WTC11 (cell line): ENCODE measurements at regions not wholly inside any gene's neighbourhood (a gene's known extent, or its start where the extent isn't known, plus 50 kb on each side); places are given as distances from the start of the nearest gene placed in this dataset.

ENCODE experiments used
- ATAC-seq: fragments of 200-7000 bp; cut with Tn5 transposase; 2 replicates; pipeline ENCODE4 v1.10.0; 2021; ENCODE audit warnings: mild to moderate bottlenecking, moderate library complexity
- CTCF ChIA-PET: fragments of 300-600 bp; sonication (Branson Sonifier 250); formaldehyde crosslinking; loops from one replicate; lab custom pipeline; 2021; ENCODE audit warnings: antibody characterized with exemption; lab: Charles Lee
- POLR2A ChIA-PET: fragments of 350-600 bp; sonication (Branson Sonifier 250); formaldehyde crosslinking; loops from one replicate; lab custom pipeline; 2021; ENCODE audit warnings: antibody characterized with exemption; lab: Charles Lee
- DNase-seq: peaks from one replicate; pipeline ENCODE4 v3.0.0; 2021; ENCODE audit warnings: low spot score
- H3K27ac Mint-ChIP-seq: 2 replicates; pipeline ENCODE4 v1.8.0; 2021; ENCODE audit warnings: mixed read lengths
- H3K27me3 Mint-ChIP-seq: 2 replicates; pipeline ENCODE4 v1.8.0; 2021; ENCODE audit warnings: low read depth, mild to moderate bottlenecking, moderate library complexity, mixed read lengths
- H3K36me3 Mint-ChIP-seq: 2 replicates; pipeline ENCODE4 v1.8.0; 2021; ENCODE audit warnings: mixed read lengths
- H3K4me1 Mint-ChIP-seq: 2 replicates; pipeline ENCODE4 v1.8.0; 2022; ENCODE audit warnings: mixed read lengths
- H3K4me3 Mint-ChIP-seq: 2 replicates; pipeline ENCODE4 v1.8.0; 2021; ENCODE audit warnings: mild to moderate bottlenecking, moderate library complexity, mixed read lengths
- H3K9me3 Mint-ChIP-seq: 2 replicates; pipeline ENCODE4 v1.8.0; 2021; ENCODE audit warnings: mixed read lengths
- CBFB ChIP-seq: sonication (generic); formaldehyde crosslinking; IDR thresholded peaks from 2 replicates; pipeline ENCODE4 v1.8.1; 2022; ENCODE audit warnings: mild to moderate bottlenecking, low read depth, missing genetic modification reagents
- ESRRA ChIP-seq: sonication (generic); formaldehyde crosslinking; IDR thresholded peaks from 2 replicates; pipeline ENCODE4 v1.8.1; 2022; ENCODE audit warnings: mild to moderate bottlenecking, missing genetic modification reagents, borderline replicate concordance
- GABPB1 ChIP-seq: sonication (generic); formaldehyde crosslinking; IDR thresholded peaks from 2 replicates; pipeline ENCODE4 v1.8.1; 2023; ENCODE audit warnings: mild to moderate bottlenecking, missing genetic modification reagents
- GRHL2 ChIP-seq: fragments of 250-450 bp; sonication (Bioruptor Pico); IDR thresholded peaks from 2 replicates; pipeline ENCODE4 v1.8.0; 2022; ENCODE audit warnings: mild to moderate bottlenecking, moderate library complexity; ENCODE audit not compliant: insufficient replicate concordance, severe bottlenecking
- JUN ChIP-seq: sonication (generic); formaldehyde crosslinking; IDR thresholded peaks from 2 replicates; pipeline ENCODE4 v1.8.0; 2023; ENCODE audit warnings: mild to moderate bottlenecking, missing genetic modification reagents
- MXD4 ChIP-seq: fragments of 250-450 bp; sonication (Bioruptor Pico); IDR thresholded peaks from 2 replicates; pipeline ENCODE4 v1.8.0; 2021; ENCODE audit warnings: mild to moderate bottlenecking, moderate library complexity, borderline replicate concordance
- PRRX2 ChIP-seq: fragments of 250-450 bp; sonication (Bioruptor Pico); IDR thresholded peaks from 2 replicates; pipeline ENCODE4 v1.8.0; 2021; ENCODE audit warnings: mild to moderate bottlenecking
- TCF7 ChIP-seq: sonication (generic); formaldehyde crosslinking; IDR thresholded peaks from 2 replicates; pipeline ENCODE4 v1.8.0; 2022; ENCODE audit warnings: mild to moderate bottlenecking, low read depth, missing genetic modification reagents, moderate library complexity
- TP53 ChIP-seq: sonication (generic); formaldehyde crosslinking; IDR thresholded peaks from 2 replicates; pipeline ENCODE4 v1.8.1; 2023; ENCODE audit warnings: mild to moderate bottlenecking, missing genetic modification reagents
- ZNF671 ChIP-seq: fragments of 250-450 bp; sonication (Bioruptor Pico); IDR thresholded peaks from 2 replicates; pipeline ENCODE4 v1.8.0; 2021; ENCODE audit warnings: mild to moderate bottlenecking
- TF ChIP-seq, protein P1 (sequence below): fragments of 250-450 bp; sonication (Bioruptor Pico); conservative IDR thresholded peaks from 2 replicates; pipeline ENCODE4 v1.9.0; 2021; ENCODE audit warnings: mild to moderate bottlenecking
- TF ChIP-seq, protein P2 (sequence below): sonication (generic); formaldehyde crosslinking; IDR thresholded peaks from 2 replicates; pipeline ENCODE4 v1.8.1; 2023; ENCODE audit warnings: mild to moderate bottlenecking, missing genetic modification reagents, moderate library complexity
- TF ChIP-seq, protein P3 (sequence below): sonication (generic); formaldehyde crosslinking; IDR thresholded peaks from 2 replicates; pipeline ENCODE4 v1.8.0; 2022; ENCODE audit warnings: mild to moderate bottlenecking, missing genetic modification reagents
- TF ChIP-seq, protein P4 (sequence below): fragments of 250-450 bp; sonication (Bioruptor Pico); IDR thresholded peaks from 2 replicates; pipeline ENCODE4 v1.9.0; 2021; ENCODE audit warnings: mild to moderate bottlenecking
- TF ChIP-seq, protein P5 (sequence below): sonication (generic); formaldehyde crosslinking; IDR thresholded peaks from 2 replicates; pipeline ENCODE4 v1.8.1; 2022; ENCODE audit warnings: mild to moderate bottlenecking, missing genetic modification reagents, moderate library complexity, borderline replicate concordance
- TF ChIP-seq, protein P6 (sequence below): sonication (generic); formaldehyde crosslinking; IDR thresholded peaks from 2 replicates; pipeline ENCODE4 v1.8.1; 2023; ENCODE audit warnings: mild to moderate bottlenecking, missing genetic modification reagents
- TF ChIP-seq, protein P7 (sequence below): fragments of 250-450 bp; sonication (Bioruptor Pico); IDR thresholded peaks from 2 replicates; pipeline ENCODE4 v1.9.0; 2021; ENCODE audit warnings: moderate library complexity, mild to moderate bottlenecking, inconsistent platforms, borderline replicate concordance
- TF ChIP-seq, protein P8 (sequence below): sonication (generic); formaldehyde crosslinking; IDR thresholded peaks from 2 replicates; pipeline ENCODE4 v1.8.1; 2023; ENCODE audit warnings: mild to moderate bottlenecking, missing genetic modification reagents
- TF ChIP-seq, protein P9 (sequence below): sonication (generic); formaldehyde crosslinking; IDR thresholded peaks from 2 replicates; pipeline ENCODE4 v1.8.0; 2023; ENCODE audit warnings: missing genetic modification reagents, mild to moderate bottlenecking, borderline replicate concordance

DNA sequence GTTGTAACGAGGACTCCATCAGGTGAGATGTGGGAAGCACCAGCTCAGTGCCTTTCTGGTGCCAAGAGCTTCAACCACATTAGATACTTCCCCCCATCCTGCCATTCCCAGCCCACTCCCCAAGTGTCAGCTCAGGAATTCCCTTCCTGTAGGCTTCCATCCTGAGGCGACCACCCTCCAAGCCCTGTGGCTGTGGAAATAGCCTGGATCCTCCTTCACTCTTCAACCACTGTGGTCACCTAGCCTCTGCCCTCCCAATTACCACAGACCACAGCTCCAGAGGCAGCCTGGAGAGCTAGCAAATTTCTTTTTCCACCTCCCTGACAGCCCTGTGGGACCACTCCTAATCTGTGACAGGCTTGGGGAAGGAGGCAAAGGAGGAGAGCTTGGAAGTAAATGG lies 219.8 kb upstream of the MAP3K1 start:
- ChIA-PET CTCF (interaction anchor here (1.3 kb wide), 1 partner anchor 325 kb away, joined by 3 read pairs; no protein-coding TSS in a partner anchor), POLR2A (no interaction called here)
- Mint-ChIP-seq H3K36me3 (no peaks in the 10 kb centered on the region), H3K4me3 (no peak overlapping the region), H3K9me3 (no peaks in the 10 kb centered on the region), H3K27me3 (no peaks in the 10 kb centered on the region; the same call in 1 of the 2 replicates), H3K4me1 (peaks cover 4% of the 10 kb centered on the region; the same call in 1 of the 2 replicates), H3K27ac (no peak overlapping the region)
- ATAC-seq: no peak
- TF ChIP-seq, protein P1, sequence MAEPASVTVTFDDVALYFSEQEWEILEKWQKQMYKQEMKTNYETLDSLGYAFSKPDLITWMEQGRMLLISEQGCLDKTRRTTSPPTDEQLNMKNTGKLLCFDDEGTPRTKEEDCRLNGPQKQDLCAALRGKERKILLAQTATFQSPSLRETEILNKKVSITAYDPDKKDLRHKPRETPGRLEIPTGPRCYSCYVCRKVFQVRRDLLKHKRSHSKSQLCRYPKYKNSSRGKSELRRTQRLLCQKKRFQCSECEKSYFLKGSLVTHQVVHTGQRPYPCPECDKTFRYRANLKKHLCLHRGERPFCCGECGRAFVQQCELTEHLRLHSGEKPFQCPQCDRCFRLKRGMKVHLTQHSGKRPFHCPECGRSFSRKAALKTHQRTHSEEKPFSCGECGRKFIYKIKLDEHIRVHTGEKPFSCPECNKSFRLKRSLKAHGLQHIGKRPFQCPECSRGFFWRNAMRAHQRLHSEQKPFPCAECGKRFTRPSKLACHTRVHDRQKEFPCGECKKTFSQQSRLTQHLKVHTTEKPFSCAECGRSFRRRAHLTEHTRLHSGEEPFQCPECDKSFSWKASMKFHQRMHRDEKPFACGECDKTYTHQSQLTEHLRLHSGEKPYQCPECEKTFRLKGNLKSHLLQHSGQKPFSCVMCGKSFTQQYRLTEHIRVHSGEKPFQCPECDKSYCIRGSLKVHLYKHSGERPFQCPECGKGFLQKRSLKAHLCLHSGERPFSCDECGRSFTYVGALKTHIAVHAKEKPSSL (CRISPR knock-in tag): no peak
- TF ChIP-seq, protein P2, sequence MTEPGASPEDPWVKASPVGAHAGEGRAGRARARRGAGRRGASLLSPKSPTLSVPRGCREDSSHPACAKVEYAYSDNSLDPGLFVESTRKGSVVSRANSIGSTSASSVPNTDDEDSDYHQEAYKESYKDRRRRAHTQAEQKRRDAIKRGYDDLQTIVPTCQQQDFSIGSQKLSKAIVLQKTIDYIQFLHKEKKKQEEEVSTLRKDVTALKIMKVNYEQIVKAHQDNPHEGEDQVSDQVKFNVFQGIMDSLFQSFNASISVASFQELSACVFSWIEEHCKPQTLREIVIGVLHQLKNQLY (CRISPR knock-in tag): no peak
- no peak for TF ChIP-seq TP53 (CRISPR knock-in tag)
- TF ChIP-seq, protein P3, sequence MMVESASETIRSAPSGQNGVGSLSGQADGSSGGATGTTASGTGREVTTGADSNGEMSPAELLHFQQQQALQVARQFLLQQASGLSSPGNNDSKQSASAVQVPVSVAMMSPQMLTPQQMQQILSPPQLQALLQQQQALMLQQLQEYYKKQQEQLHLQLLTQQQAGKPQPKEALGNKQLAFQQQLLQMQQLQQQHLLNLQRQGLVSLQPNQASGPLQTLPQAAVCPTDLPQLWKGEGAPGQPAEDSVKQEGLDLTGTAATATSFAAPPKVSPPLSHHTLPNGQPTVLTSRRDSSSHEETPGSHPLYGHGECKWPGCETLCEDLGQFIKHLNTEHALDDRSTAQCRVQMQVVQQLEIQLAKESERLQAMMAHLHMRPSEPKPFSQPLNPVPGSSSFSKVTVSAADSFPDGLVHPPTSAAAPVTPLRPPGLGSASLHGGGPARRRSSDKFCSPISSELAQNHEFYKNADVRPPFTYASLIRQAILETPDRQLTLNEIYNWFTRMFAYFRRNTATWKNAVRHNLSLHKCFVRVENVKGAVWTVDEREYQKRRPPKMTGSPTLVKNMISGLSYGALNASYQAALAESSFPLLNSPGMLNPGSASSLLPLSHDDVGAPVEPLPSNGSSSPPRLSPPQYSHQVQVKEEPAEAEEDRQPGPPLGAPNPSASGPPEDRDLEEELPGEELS (CRISPR knock-in tag): no peak
- no peak for TF ChIP-seq PRRX2 (CRISPR knock-in tag)
- TF ChIP-seq, protein P4, sequence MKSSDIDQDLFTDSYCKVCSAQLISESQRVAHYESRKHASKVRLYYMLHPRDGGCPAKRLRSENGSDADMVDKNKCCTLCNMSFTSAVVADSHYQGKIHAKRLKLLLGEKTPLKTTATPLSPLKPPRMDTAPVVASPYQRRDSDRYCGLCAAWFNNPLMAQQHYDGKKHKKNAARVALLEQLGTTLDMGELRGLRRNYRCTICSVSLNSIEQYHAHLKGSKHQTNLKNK (CRISPR knock-in tag): no peak
- TF ChIP-seq TCF7 (CRISPR knock-in tag): no peak
- TF ChIP-seq, protein P5, sequence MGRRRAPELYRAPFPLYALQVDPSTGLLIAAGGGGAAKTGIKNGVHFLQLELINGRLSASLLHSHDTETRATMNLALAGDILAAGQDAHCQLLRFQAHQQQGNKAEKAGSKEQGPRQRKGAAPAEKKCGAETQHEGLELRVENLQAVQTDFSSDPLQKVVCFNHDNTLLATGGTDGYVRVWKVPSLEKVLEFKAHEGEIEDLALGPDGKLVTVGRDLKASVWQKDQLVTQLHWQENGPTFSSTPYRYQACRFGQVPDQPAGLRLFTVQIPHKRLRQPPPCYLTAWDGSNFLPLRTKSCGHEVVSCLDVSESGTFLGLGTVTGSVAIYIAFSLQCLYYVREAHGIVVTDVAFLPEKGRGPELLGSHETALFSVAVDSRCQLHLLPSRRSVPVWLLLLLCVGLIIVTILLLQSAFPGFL: no peak
- no peak for TF ChIP-seq GABPB1 (CRISPR knock-in tag)
- TF ChIP-seq ESRRA (CRISPR knock-in tag): no peak
- DNase-seq: no peak

DNA sequence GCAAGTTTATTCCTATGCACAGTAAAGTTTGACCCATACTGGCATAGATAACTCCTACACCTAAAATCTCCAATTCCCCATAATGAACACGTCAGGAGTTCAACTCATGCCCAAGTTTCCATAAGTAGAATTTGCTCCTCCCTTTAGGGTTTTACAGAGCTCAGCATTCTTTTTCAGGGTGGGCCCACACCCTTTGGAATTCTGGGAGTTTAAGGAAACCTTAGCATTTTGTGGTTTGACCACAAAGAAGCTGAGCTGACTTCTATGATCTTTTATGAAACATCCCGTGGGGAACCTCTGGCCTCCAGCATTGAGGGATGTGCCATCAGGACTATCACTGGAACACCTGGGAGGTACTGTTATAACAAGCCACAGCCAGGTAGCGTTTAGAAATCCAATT lies 220.6 kb upstream of the MAP3K1 start:
- Mint-ChIP-seq H3K36me3 (no peaks in the 10 kb centered on the region), H3K9me3 (no peaks in the 10 kb centered on the region)
- CTCF ChIA-PET: interaction anchor here (1.3 to 1.5 kb wide), 2 partner anchors 232 to 324 kb away, joined by 3 read pairs; no protein-coding TSS in a partner anchor
- TF ChIP-seq, protein P6, sequence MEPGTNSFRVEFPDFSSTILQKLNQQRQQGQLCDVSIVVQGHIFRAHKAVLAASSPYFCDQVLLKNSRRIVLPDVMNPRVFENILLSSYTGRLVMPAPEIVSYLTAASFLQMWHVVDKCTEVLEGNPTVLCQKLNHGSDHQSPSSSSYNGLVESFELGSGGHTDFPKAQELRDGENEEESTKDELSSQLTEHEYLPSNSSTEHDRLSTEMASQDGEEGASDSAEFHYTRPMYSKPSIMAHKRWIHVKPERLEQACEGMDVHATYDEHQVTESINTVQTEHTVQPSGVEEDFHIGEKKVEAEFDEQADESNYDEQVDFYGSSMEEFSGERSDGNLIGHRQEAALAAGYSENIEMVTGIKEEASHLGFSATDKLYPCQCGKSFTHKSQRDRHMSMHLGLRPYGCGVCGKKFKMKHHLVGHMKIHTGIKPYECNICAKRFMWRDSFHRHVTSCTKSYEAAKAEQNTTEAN (CRISPR knock-in tag): no peak
- TF ChIP-seq GRHL2 (no peak), JUN (CRISPR knock-in tag) (no peak), CBFB (CRISPR knock-in tag) (no peak), MXD4 (no peak), ZNF671 (CRISPR knock-in tag) (no peak)
- TF ChIP-seq, protein P7, sequence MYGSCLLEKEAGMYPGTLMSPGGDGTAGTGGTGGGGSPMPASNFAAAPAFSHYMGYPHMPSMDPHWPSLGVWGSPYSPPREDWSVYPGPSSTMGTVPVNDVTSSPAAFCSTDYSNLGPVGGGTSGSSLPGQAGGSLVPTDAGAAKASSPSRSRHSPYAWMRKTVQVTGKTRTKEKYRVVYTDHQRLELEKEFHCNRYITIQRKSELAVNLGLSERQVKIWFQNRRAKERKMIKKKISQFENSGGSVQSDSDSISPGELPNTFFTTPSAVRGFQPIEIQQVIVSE (CRISPR knock-in tag): no peak
- TF ChIP-seq, protein P8, sequence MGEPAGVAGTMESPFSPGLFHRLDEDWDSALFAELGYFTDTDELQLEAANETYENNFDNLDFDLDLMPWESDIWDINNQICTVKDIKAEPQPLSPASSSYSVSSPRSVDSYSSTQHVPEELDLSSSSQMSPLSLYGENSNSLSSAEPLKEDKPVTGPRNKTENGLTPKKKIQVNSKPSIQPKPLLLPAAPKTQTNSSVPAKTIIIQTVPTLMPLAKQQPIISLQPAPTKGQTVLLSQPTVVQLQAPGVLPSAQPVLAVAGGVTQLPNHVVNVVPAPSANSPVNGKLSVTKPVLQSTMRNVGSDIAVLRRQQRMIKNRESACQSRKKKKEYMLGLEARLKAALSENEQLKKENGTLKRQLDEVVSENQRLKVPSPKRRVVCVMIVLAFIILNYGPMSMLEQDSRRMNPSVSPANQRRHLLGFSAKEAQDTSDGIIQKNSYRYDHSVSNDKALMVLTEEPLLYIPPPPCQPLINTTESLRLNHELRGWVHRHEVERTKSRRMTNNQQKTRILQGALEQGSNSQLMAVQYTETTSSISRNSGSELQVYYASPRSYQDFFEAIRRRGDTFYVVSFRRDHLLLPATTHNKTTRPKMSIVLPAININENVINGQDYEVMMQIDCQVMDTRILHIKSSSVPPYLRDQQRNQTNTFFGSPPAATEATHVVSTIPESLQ: no peak
- TF ChIP-seq, protein P9, sequence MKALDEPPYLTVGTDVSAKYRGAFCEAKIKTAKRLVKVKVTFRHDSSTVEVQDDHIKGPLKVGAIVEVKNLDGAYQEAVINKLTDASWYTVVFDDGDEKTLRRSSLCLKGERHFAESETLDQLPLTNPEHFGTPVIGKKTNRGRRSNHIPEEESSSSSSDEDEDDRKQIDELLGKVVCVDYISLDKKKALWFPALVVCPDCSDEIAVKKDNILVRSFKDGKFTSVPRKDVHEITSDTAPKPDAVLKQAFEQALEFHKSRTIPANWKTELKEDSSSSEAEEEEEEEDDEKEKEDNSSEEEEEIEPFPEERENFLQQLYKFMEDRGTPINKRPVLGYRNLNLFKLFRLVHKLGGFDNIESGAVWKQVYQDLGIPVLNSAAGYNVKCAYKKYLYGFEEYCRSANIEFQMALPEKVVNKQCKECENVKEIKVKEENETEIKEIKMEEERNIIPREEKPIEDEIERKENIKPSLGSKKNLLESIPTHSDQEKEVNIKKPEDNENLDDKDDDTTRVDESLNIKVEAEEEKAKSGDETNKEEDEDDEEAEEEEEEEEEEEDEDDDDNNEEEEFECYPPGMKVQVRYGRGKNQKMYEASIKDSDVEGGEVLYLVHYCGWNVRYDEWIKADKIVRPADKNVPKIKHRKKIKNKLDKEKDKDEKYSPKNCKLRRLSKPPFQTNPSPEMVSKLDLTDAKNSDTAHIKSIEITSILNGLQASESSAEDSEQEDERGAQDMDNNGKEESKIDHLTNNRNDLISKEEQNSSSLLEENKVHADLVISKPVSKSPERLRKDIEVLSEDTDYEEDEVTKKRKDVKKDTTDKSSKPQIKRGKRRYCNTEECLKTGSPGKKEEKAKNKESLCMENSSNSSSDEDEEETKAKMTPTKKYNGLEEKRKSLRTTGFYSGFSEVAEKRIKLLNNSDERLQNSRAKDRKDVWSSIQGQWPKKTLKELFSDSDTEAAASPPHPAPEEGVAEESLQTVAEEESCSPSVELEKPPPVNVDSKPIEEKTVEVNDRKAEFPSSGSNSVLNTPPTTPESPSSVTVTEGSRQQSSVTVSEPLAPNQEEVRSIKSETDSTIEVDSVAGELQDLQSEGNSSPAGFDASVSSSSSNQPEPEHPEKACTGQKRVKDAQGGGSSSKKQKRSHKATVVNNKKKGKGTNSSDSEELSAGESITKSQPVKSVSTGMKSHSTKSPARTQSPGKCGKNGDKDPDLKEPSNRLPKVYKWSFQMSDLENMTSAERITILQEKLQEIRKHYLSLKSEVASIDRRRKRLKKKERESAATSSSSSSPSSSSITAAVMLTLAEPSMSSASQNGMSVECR (CRISPR knock-in tag): no peak

More for the DNA sequence above, 220.6 kb upstream of the MAP3K1 start:
- no peak for ATAC-seq
- Mint-ChIP-seq H3K4me1 (0 out of 2 replicates have a peak, but pooled peaks cover 4% of the 10 kb centered on the region), H3K27me3 (no peaks in the 10 kb centered on the region; the same call in 1 of the 2 replicates), H3K4me3 (no peak overlapping the region), H3K27ac (no peak overlapping the region)
- POLR2A ChIA-PET: no interaction called here
- no peak for DNase-seq
